K562 (cell line): ENCODE measurements at regions not wholly inside any gene's neighbourhood (a gene's known extent, or its start where the extent isn't known, plus 50 kb on each side); places are given as distances from the start of the nearest gene placed in this dataset.

Experiments
- ATAC-seq: fragments of 200-7000 bp; cut with Tn5 transposase; 3 replicates; pipeline ENCODE4 v1.9.1; 2020; ENCODE audit warnings: moderate library complexity
- BruUV-seq: library from RNA; stranded (reverse); fragments of 400-500 nt; replicated peaks from 2 replicates; lab custom pipeline; 2021; lab: Mats Ljungman, UMichigan
- CTCF ChIA-PET: fragments of 300-600 bp; formaldehyde crosslinking; extraction: SDS; loops from one replicate; lab custom pipeline; 2021; ENCODE audit warnings: low intra/inter-chr PET ratio; lab: Yijun Ruan, JAX
- POLR2A ChIA-PET: fragments of 300-600, 350-650 bp; sonication (Branson Sonifier 250); formaldehyde crosslinking; extraction: SDS; loops from one replicate; lab custom pipeline; 2021; ENCODE audit warnings: antibody characterized with exemption, inconsistent platforms; lab: Yijun Ruan, JAX
- DNase-seq, 4 experiments: peaks; one replicate each; pipeline versions ENCODE4 v3.0.0 to v3.0.0-alpha.2; 2011 to 2018; ENCODE audit warnings: low spot score in 3 of 4, mixed read lengths in 3 of 4; ENCODE audit errors: extremely low read depth in 1 of 4
- FAIRE-seq: peaks from 2 replicates; lab custom pipeline; 2011; peaks lifted over from hg19 to GRCh38; lab: Jason Lieb, UNC
- H2AFZ ChIP-seq: 2 replicates; pipeline ENCODE4 v1.6.0; 2011; ENCODE audit warnings: low read depth, low read length, control low read depth, inconsistent platforms
- H3K27ac ChIP-seq: fragments of 200-600 bp; 3 replicates; pipeline ENCODE4 v1.8.0; 2011; ENCODE audit warnings: low read depth, mild to moderate bottlenecking, control low read depth, inconsistent platforms, low read length, moderate library complexity, mixed read lengths; ENCODE audit errors: extremely low read depth
- H3K27me3 ChIP-seq, 2 experiments: fragments of 300-600 bp in 1 of 2; 2 replicates in 1 of 2; 3 replicates in 1 of 2; pipeline versions ENCODE4 v1.6.0 to v1.8.0; 2011; ENCODE audit warnings: inconsistent platforms in 2 of 2, low read length in 2 of 2, mild to moderate bottlenecking in 1 of 2, mixed read lengths in 1 of 2, moderate library complexity in 1 of 2; ENCODE audit not compliant: control insufficient read depth in 2 of 2, insufficient read depth in 2 of 2
- H3K36me3 ChIP-seq: fragments of 300-600 bp; 3 replicates; pipeline ENCODE4 v1.8.0; 2011; ENCODE audit warnings: mild to moderate bottlenecking, low read length, inconsistent platforms; ENCODE audit not compliant: control insufficient read depth, insufficient read depth
- H3K4me1 ChIP-seq, 2 experiments: fragments of 200-600 bp in 1 of 2; replicated peaks in 1 of 2; 2 replicates in 1 of 2; 3 replicates in 1 of 2; pipeline versions ENCODE4 v1.5.1 to v1.8.0; 2011; ENCODE audit warnings: inconsistent platforms in 2 of 2, low read length in 2 of 2, mild to moderate bottlenecking in 1 of 2, mixed read lengths in 1 of 2, moderate library complexity in 1 of 2; ENCODE audit not compliant: control insufficient read depth in 2 of 2, insufficient read depth in 2 of 2
- H3K4me2 ChIP-seq: 2 replicates; pipeline ENCODE4 v1.6.1; 2011; ENCODE audit warnings: low read length, control low read depth, inconsistent platforms, mixed read lengths; ENCODE audit not compliant: insufficient read depth
- H3K4me3 ChIP-seq: fragments of 200-600 bp; sonication (generic), shearing (Covaris generic); 2 replicates; pipeline ENCODE4 v1.5.1; 2016; ENCODE audit warnings: control low read depth, inconsistent platforms
- H3K79me2 ChIP-seq: fragments of 200-600 bp; 3 replicates; pipeline ENCODE4 v1.8.0; 2011; ENCODE audit warnings: low read length, inconsistent platforms; ENCODE audit not compliant: control insufficient read depth, insufficient read depth
- H3K9ac ChIP-seq, 2 experiments: 2 replicates each; pipeline versions ENCODE4 v1.6.0 to v1.6.1; 2011; ENCODE audit warnings: low read depth in 2 of 2, low read length in 2 of 2, control low read depth in 1 of 2, inconsistent platforms in 1 of 2, mild to moderate bottlenecking in 1 of 2, mixed read lengths in 1 of 2; ENCODE audit not compliant: insufficient read depth in 1 of 2
- H3K9me1 ChIP-seq: one replicate; pipeline ENCODE4 v1.6.0; 2011; ENCODE audit warnings: inconsistent platforms, mild to moderate bottlenecking, low read length, moderate library complexity; ENCODE audit not compliant: control insufficient read depth, insufficient read depth
- H3K9me3 ChIP-seq: replicated peaks from 2 replicates; pipeline ENCODE4 v1.5.1; 2011; ENCODE audit warnings: low read depth, low read length, inconsistent platforms; ENCODE audit not compliant: control insufficient read depth, insufficient read depth
- H4K20me1 ChIP-seq: replicated peaks from 2 replicates; pipeline ENCODE4 v1.6.1; 2011; ENCODE audit warnings: low read length, inconsistent platforms, mixed read lengths; ENCODE audit not compliant: control insufficient read depth, insufficient read depth
- BRF1 ChIP-seq: IDR thresholded peaks from 3 replicates; pipeline ENCODE4 v1.6.1; 2011; ENCODE audit warnings: borderline replicate concordance, mild to moderate bottlenecking; ENCODE audit not compliant: insufficient read length; ENCODE audit errors: extremely low read depth
- JUN ChIP-seq, 2 experiments: sonication (generic) in 1 of 2; formaldehyde crosslinking in 1 of 2; IDR thresholded peaks; 2 replicates each; pipeline versions ENCODE4 v1.6.1 to v1.8.0; 2012 to 2022; ENCODE audit warnings: borderline replicate concordance in 2 of 2, mild to moderate bottlenecking in 2 of 2, improper control_type of control experiment in 1 of 2, low read depth in 1 of 2, low read length in 1 of 2, missing genetic modification reagents in 1 of 2
- NBN ChIP-seq: fragments of 450-650 bp; IDR thresholded peaks from 2 replicates; pipeline ENCODE4 v1.6.1; 2016; ENCODE audit warnings: low read depth, mild to moderate bottlenecking
- ZBTB17 ChIP-seq: fragments of 450-650 bp; formaldehyde crosslinking; IDR thresholded peaks from 2 replicates; pipeline ENCODE4 v1.4.0; 2020; ENCODE audit warnings: mild to moderate bottlenecking
- ZNF445 ChIP-seq: fragments of 250-450 bp; sonication (Bioruptor Pico); IDR thresholded peaks from 2 replicates; pipeline ENCODE4 v1.4.0; 2020; ENCODE audit warnings: low read depth, mild to moderate bottlenecking, moderate library complexity
- ZNF512 ChIP-seq: IDR thresholded peaks from 2 replicates; pipeline ENCODE4 v1.6.1; 2016; ENCODE audit warnings: missing genetic modification characterization, missing compliant biosample characterization
- WGBS: fragments of 100-300 bp; shearing (Covaris generic); methylation state at CpG from one replicate; pipeline ENCODE4 v1.1.6; 2016; ENCODE audit warnings: low coverage, mixed read lengths; ENCODE audit not compliant: insufficient coverage; ENCODE audit errors: missing lambda C conversion rate; 5-methylcytosine and 5-hydroxymethylcytosine counted together
- in situ Hi-C: fragments of 300-500 bp; cut with MboI; formaldehyde crosslinking; loops from 4 replicates; pipeline ENCODE4 v1.15.0; 2018; ENCODE audit warnings: inconsistent platforms, mixed read lengths
- intact Hi-C: fragments of 100-400 bp; cut with micrococcal nuclease; formaldehyde crosslinking; loops from 2 replicates; pipeline ENCODE4 v1.14.2; 2022
- TF ChIP-seq, protein P1 (sequence below): fragments of 450-650 bp; formaldehyde crosslinking; IDR thresholded peaks from 2 replicates; pipeline ENCODE4 v1.4.0; 2022; ENCODE audit warnings: missing genetic modification characterization

- no peak for TF ChIP-seq ZBTB17 (CRISPR knock-in tag)
Measured at GRCh38 chr2:16154501-16155280, 214.3 kb downstream of the MYCN start (continued).

DNA sequence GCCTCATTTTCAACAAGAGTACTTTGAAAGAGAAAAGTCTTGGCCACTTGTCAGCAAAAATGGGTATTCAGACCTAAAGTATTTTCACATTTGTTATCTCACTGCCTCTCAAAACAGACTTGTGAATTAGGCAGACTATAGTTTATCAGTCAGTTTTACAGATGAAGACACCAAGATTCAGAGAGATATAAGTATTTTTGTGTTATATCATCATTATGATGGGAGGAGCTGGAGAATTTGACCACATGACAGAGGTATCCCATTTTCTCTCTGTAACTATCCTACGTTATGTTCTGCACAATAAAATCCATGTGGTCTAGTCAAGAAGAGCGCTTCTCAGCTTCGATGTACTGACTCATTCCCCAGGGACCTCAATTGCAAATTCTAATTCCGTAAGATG is 213.7 kb downstream of the MYCN start:
- FAIRE-seq (no peak), ATAC-seq (no peak), DNase-seq (no peak)
- no peaks in the 10 kb centered on the region; the same call in 1 of the 2 replicates for H4K20me1 ChIP-seq
- no peaks in the 10 kb centered on the region for H3K9me1 ChIP-seq
- no TSS peak for BruUV-seq
- intact Hi-C loops (no loop called here), in situ Hi-C loops (no loop called here)
- no peaks in the 10 kb centered on the region for H3K36me3 ChIP-seq
- no peak overlapping the region for H3K27ac ChIP-seq
- H3K9me3 ChIP-seq: no peaks in the 10 kb centered on the region
- TF ChIP-seq ZNF445: no peak
- TF ChIP-seq, protein P1, sequence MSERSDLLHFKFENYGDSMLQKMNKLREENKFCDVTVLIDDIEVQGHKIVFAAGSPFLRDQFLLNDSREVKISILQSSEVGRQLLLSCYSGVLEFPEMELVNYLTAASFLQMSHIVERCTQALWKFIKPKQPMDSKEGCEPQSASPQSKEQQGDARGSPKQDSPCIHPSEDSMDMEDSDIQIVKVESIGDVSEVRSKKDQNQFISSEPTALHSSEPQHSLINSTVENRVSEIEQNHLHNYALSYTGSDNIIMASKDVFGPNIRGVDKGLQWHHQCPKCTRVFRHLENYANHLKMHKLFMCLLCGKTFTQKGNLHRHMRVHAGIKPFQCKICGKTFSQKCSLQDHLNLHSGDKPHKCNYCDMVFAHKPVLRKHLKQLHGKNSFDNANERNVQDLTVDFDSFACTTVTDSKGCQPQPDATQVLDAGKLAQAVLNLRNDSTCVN: no peak
- TF ChIP-seq JUN (IDR thresholded peaks at IDR 0.05; ENCODE audit: borderline replicate concordance, low read depth, low read length): no peak
- TF ChIP-seq JUN (CRISPR knock-in tag; IDR thresholded peaks at IDR 0.05; ENCODE audit: borderline replicate concordance): no peak
- no peak for TF ChIP-seq ZNF512
- TF ChIP-seq NBN: no peak
- TF ChIP-seq BRF1: no peak
- H3K4me3 ChIP-seq: no peak overlapping the region
- H3K27me3 ChIP-seq: no peaks in the 10 kb centered on the region
- ChIA-PET POLR2A (no interaction called here), CTCF (no interaction called here)
- no peaks in the 10 kb centered on the region for H3K79me2 ChIP-seq
- H3K4me1 ChIP-seq: no peaks in the 10 kb centered on the region
- WGBS: 0% methylated on average over 4 of the region's 4 CpGs
- H2AFZ ChIP-seq: no peak overlapping the region
- no peak overlapping the region for H3K4me2 ChIP-seq
- H3K9ac ChIP-seq: no peak overlapping the region
